ENCODE measurements at regions not wholly inside any gene's neighbourhood (a gene's known extent, or its start where the extent isn't known, plus 50 kb on each side); places are given as distances from the start of the nearest gene placed in this dataset.

GRCh38 chr1:22323846-22324504, 127.7 kb upstream of the ZBTB40 start:
- Mint-ChIP-seq H3K4me3 (no peak overlapping the region), H3K36me3 (no peaks in the 10 kb centered on the region), H3K4me1 (no peaks in the 10 kb centered on the region), H3K27ac (no peak overlapping the region), H3K9me3 (no peaks in the 10 kb centered on the region), H3K27me3 (peaks cover 6% of the 10 kb centered on the region)
- DNase-seq (ENCODE audit: low spot score in 2 of 2) (no peak), ATAC-seq (ENCODE audit: low read depth) (no peak)

DNA sequence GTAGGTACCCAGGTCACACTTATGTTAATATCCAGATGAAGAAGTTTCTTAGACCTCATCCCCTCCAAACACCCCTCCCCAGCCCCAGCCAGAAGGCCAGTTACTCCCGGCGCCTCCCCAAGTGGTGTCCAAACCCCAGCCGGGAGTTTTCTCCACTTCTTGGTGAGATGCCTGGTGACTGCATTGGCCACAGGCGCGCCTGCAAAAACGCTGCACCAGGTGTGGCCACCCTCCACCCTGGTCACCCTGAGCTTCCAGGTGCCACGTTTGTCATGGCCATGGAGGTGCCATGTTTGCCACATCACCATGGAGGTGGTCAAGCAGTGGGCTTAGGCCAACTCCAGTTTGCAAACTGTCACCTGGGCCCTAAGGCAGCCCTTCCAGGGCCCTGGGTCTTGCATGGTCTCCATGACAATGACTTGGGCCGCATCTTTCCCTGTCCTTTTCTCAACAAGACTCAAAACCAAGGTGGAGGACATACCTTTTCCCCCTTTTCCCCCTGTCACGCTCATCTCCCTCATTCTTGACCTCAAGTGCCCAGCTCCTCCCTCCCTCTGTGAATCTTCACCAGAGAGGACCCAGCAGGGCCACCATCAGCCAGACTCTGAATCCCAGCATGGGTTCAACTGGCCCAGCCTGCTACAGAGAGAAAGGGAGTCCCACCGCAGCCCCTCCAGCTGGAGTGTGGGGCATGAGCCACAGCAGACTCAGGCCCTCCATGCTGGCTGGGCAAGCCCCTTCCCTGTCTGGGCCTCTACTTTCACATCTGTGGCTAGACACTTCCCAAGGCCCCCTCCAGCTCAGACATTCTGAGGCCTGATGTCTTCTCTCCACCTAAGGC, 125.9 kb upstream of the ZBTB40 start:
- Mint-ChIP-seq H3K4me1 (no peaks in the 10 kb centered on the region), H3K4me3 (no peak overlapping the region), H3K9me3 (no peaks in the 10 kb centered on the region), H3K27ac (no peak overlapping the region), H3K36me3 (no peaks in the 10 kb centered on the region), H3K27me3 (peaks cover 1% of the 10 kb centered on the region)
- no peak for DNase-seq (ENCODE audit: low spot score in 2 of 2)
- no peak for ATAC-seq (ENCODE audit: low read depth)

DNA sequence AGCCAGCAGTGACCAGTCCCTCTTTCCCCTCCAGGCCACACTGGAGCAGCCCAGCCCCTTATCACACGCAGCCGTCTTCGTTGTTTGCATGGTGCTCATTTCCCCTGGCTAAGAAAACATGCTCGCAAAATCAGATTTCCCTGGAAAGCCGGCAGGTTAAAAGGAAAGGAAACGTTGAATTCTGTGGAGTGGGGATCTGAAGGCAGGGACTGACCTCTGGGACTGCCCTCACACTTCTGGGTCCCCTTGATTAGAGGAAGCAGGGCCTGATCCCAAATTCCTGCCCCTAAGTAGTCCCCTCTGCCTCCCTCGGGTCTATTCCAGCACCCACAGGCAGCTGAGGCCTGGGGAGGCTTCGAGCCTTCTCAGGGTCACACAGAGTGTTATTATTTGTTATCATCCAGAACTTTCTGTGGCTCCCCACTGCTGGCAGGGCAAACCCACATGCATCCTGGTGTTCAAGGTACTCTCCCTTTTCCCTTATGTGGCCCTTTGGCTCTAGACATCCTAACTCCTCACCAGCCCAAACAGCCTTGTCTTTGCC, 125.2 kb upstream of the ZBTB40 start:
- DNase-seq (ENCODE audit: low spot score in 2 of 2), result no peak
- H3K27ac Mint-ChIP-seq, result no peak overlapping the region

DNA sequence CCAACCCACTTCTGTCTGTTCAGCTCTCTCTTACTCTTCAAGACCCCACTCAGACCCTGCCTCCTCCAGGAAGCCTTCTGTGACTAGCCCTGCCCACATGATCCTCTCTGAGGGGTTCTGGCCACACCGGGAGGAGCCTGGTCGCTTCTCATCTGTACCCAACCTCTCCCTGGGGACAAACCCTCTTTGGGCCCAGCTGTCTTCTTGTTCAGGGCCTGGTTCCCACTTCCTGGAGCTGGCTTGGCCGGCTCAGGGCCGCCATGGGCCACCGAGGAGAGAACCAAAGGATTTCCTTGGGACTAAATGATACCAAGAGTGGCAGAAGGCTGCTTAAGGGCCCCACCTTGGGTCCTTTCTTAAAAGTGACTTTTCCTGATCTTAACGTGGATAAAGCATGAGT, 124.7 kb upstream of the ZBTB40 start:
- Mint-ChIP-seq H3K27ac (no peak overlapping the region), H3K4me3 (no peak overlapping the region), H3K36me3 (no peaks in the 10 kb centered on the region), H3K27me3 (no peaks in the 10 kb centered on the region), H3K9me3 (no peaks in the 10 kb centered on the region), H3K4me1 (no peaks in the 10 kb centered on the region)
- no peak for DNase-seq (ENCODE audit: low spot score in 2 of 2)
- no peak for ATAC-seq (ENCODE audit: low read depth)

More for the DNA sequence above, 125.2 kb upstream of the ZBTB40 start:
- ATAC-seq (ENCODE audit: low read depth), result no peak
- Mint-ChIP-seq H3K9me3 (no peaks in the 10 kb centered on the region), H3K4me1 (no peaks in the 10 kb centered on the region), H3K36me3 (no peaks in the 10 kb centered on the region), H3K27me3 (peaks cover under 1% of the 10 kb centered on the region), H3K4me3 (no peak overlapping the region)

DNA sequence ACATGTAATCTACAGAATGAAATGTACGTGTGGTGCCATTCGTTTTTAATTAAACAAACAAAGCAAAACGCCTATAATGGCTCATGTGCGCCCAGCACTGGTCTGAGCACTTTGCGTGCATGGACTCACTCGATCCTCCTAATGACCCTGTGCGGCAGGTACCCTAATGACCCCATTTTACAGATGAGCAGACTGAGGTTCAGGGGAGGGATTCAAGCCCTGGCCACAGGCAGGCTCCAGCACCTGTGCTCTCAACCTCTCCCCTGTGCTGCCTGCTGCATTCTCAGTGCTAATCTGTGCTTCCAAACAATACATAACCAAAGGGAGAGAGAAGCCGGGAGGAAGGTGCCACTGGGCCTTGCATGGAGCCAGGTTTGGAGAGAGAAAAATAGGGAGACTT, 124.2 kb upstream of the ZBTB40 start:
- H3K4me1 Mint-ChIP-seq, result no peaks in the 10 kb centered on the region

GRCh38 chr1:22328331-22329147, 123.1 kb upstream of the ZBTB40 start:
- no peak overlapping the region for H3K27ac Mint-ChIP-seq
- ATAC-seq (ENCODE audit: low read depth) (no peak), DNase-seq (ENCODE audit: low spot score in 2 of 2) (no peak)
- peaks cover 1% of the 10 kb centered on the region for H3K4me1 Mint-ChIP-seq
- no peaks in the 10 kb centered on the region for H3K36me3 Mint-ChIP-seq
- peaks cover 2% of the 10 kb centered on the region for H3K9me3 Mint-ChIP-seq
- no peak overlapping the region for H3K4me3 Mint-ChIP-seq
- peaks cover 4% of the 10 kb centered on the region for H3K27me3 Mint-ChIP-seq

More for the DNA sequence above, 124.2 kb upstream of the ZBTB40 start:
- Mint-ChIP-seq H3K4me3 (no peak overlapping the region), H3K27me3 (no peaks in the 10 kb centered on the region), H3K9me3 (no peaks in the 10 kb centered on the region), H3K36me3 (no peaks in the 10 kb centered on the region), H3K27ac (no peak overlapping the region)
- DNase-seq (ENCODE audit: low spot score in 2 of 2), result no peak
- no peak for ATAC-seq (ENCODE audit: low read depth)

- Mint-ChIP-seq H3K27ac (no peak overlapping the region), H3K4me3 (no peak overlapping the region), H3K27me3 (peaks cover 9% of the 10 kb centered on the region), H3K4me1 (peaks cover 3% of the 10 kb centered on the region), H3K9me3 (peaks cover 3% of the 10 kb centered on the region), H3K36me3 (no peaks in the 10 kb centered on the region)
- ATAC-seq (ENCODE audit: low read depth) (no peak), DNase-seq (ENCODE audit: low spot score in 2 of 2) (no peak)
Observed at GRCh38 chr1:22329148-22329515, 122.5 kb upstream of the ZBTB40 start.

DNA sequence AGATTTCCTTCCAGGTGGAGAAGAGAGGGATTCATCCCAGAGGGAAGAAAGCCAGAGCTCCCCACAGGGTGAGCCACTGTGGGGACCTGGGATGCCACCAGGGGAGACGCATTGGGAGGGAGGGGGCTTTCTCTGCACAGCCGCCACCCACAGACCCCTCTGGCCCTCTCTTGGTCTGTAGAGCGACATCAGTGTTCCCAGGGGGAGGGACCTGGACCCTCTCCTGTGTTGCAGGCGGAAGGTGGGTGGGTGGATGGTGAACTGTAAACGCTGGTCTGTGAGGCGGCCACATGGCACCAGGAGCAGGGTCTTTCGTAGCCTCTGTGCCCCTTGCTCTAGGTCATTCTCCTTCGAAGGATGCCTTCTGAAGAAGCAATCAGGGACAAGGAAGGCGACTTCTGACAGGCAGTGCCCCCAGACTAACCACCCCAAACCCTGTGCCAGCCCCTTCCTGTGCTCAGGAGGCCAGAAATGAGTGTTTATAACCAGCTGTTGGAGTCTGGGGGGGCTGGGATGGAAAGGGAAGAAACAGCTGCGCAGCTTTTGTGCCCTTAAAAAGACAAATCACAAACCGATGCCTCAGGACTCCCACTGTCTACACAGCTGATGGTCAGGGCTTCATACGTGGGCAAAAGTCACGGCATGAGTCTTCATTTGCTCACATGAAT, 121.4 kb upstream of the ZBTB40 start:
- no peak overlapping the region for H3K4me3 Mint-ChIP-seq

DNA sequence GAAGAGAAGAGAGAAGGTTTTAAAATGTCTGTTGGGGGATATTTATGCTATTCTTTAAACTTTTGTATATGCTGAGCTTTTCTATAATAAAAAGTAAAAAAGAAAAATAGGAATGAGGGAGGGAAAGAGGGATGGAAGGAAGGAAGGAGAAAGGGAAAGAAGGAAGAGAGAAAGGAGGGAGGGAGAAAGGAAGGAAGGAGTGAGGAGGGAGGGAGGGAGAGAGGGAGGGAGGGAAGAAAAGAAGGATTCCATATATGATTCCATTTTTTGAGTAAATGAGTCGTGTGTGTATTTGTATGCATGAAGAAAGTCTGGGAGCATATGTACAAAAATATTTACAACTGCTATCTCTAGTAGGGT, 120.9 kb upstream of the ZBTB40 start:
- Mint-ChIP-seq H3K36me3 (no peaks in the 10 kb centered on the region), H3K27me3 (peaks cover 11% of the 10 kb centered on the region), H3K4me1 (peaks cover 3% of the 10 kb centered on the region), H3K9me3 (peaks cover 3% of the 10 kb centered on the region), H3K4me3 (no peak overlapping the region), H3K27ac (no peak overlapping the region)
- DNase-seq (ENCODE audit: low spot score in 2 of 2) (no peak), ATAC-seq (ENCODE audit: low read depth) (no peak)

More for the DNA sequence above, 121.4 kb upstream of the ZBTB40 start:
- peaks cover 3% of the 10 kb centered on the region for H3K4me1 Mint-ChIP-seq
- peaks cover 11% of the 10 kb centered on the region for H3K27me3 Mint-ChIP-seq
- H3K27ac Mint-ChIP-seq, result no peak overlapping the region
- DNase-seq (ENCODE audit: low spot score in 2 of 2) (no peak), ATAC-seq (ENCODE audit: low read depth) (no peak)
- peaks cover 3% of the 10 kb centered on the region for H3K9me3 Mint-ChIP-seq
- no peaks in the 10 kb centered on the region for H3K36me3 Mint-ChIP-seq

DNA sequence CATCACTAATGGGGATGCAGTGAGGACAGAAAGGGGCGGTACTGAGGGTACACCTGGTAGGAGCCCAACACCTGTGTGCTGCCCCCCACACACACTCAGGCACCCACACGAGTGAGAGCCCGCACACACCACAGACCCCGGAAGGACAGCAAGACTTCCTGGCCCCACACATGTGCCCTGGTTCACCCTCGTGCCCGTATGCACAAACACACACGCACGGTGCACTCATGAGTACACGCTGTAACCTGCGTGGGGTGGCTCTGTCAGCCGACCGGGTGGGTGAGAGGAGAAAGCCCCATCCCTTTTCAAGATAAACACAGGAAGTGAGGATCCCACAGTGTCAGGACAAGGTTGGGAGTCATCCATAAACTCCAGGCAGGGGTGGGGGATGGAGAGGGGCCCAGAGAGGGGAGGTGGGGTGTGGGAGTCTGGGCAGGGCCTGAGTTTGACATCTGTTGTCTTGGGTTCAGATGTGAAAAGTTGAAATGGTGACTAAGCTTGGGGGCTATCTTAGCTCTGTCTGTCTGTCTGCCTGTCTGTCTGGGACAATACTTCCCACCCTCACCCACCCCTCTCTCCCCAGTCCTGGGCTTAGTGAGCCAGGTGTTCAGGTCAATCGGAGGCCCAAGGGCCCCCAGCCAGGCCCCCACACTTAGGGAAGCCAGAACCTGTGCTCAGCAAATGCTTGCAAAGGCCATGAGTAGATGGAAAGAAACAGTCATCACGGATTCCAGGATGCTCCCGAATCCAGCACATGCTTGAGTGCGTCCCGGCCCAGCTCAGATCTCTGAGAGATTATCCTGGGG, 119.8 kb upstream of the ZBTB40 start:
- Mint-ChIP-seq H3K9me3 (peaks cover 3% of the 10 kb centered on the region), H3K4me1 (peaks cover 3% of the 10 kb centered on the region), H3K27me3 (peaks cover 11% of the 10 kb centered on the region), H3K36me3 (no peaks in the 10 kb centered on the region), H3K27ac (no peak overlapping the region), H3K4me3 (no peak overlapping the region)
- DNase-seq (ENCODE audit: low spot score in 2 of 2) (no peak), ATAC-seq (ENCODE audit: low read depth) (no peak)

- no peak for ATAC-seq (ENCODE audit: low read depth)
- no peak for DNase-seq (ENCODE audit: low spot score in 2 of 2)
- Mint-ChIP-seq H3K4me1 (peaks cover 3% of the 10 kb centered on the region), H3K27ac (no peak overlapping the region), H3K36me3 (no peaks in the 10 kb centered on the region), H3K27me3 (peaks cover 11% of the 10 kb centered on the region), H3K9me3 (peaks cover 3% of the 10 kb centered on the region), H3K4me3 (no peak overlapping the region)
Observed at GRCh38 chr1:22332424-22332717, 119.3 kb upstream of the ZBTB40 start.

GRCh38 chr1:22332795-22333499, 118.7 kb upstream of the ZBTB40 start:
- Mint-ChIP-seq H3K9me3 (peaks cover 3% of the 10 kb centered on the region), H3K36me3 (no peaks in the 10 kb centered on the region), H3K4me3 (no peak overlapping the region), H3K27me3 (peaks cover 11% of the 10 kb centered on the region), H3K27ac (no peak overlapping the region), H3K4me1 (peaks cover 3% of the 10 kb centered on the region)
- DNase-seq (ENCODE audit: low spot score in 2 of 2) (no peak), ATAC-seq (ENCODE audit: low read depth) (no peak)
